Natural killer cell (primary cell): ENCODE measurements at regions not wholly inside any gene's neighbourhood (a gene's known extent, or its start where the extent isn't known, plus 50 kb on each side); places are given as distances from the start of the nearest gene placed in this dataset.

Experiments used
- ATAC-seq, 3 donors: fragments of 150-1000 bp in 2 of 3; fragments of 200-7000 bp in 1 of 3; cut with Tn5 transposase; 1 replicate in 1 of 3; 2 replicates in 2 of 3; pipeline ENCODE4 v1.10.0; 2021; ENCODE audit warnings: mild to moderate bottlenecking in 2 of 3, moderate library complexity in 2 of 3
- DNase-seq, 2 donors: peaks; one replicate each; pipeline versions ENCODE4 v3.0.0 to v3.0.0-alpha.2; 2013 to 2021; ENCODE audit warnings: mixed read lengths in 1 of 2
- H3K27ac ChIP-seq: one replicate; pipeline ENCODE4 v1.5.1; 2013; ENCODE audit warnings: mild to moderate bottlenecking, low read length
- H3K27me3 ChIP-seq: one replicate; pipeline ENCODE4 v1.6.1; 2013; ENCODE audit warnings: low read length; ENCODE audit not compliant: control insufficient read depth, insufficient read depth
- H3K36me3 ChIP-seq: one replicate; pipeline ENCODE4 v1.6.1; 2013; ENCODE audit warnings: low read length; ENCODE audit not compliant: control insufficient read depth, insufficient read depth
- H3K4me1 ChIP-seq: one replicate; pipeline ENCODE4 v1.6.1; 2013; ENCODE audit warnings: low read length; ENCODE audit not compliant: control insufficient read depth, insufficient read depth
- H3K4me3 ChIP-seq: one replicate; pipeline ENCODE4 v1.5.1; 2013; ENCODE audit warnings: low read length
- H3K9me3 ChIP-seq: one replicate; pipeline ENCODE4 v1.6.1; 2013; ENCODE audit warnings: low read length; ENCODE audit not compliant: control insufficient read depth, insufficient read depth
- H3K27ac Mint-ChIP-seq, 2 donors: one replicate each; pipeline ENCODE4 v1.8.0; 2022; ENCODE audit warnings: mild to moderate bottlenecking in 2 of 2, mixed read lengths in 2 of 2, moderate library complexity in 1 of 2
- H3K27me3 Mint-ChIP-seq, 2 donors: one replicate each; pipeline ENCODE4 v1.8.0; 2022; ENCODE audit warnings: low read depth in 2 of 2, mixed read lengths in 2 of 2
- H3K36me3 Mint-ChIP-seq: one replicate; pipeline ENCODE4 v1.8.0; 2022; ENCODE audit warnings: mixed read lengths
- H3K4me1 Mint-ChIP-seq, 2 donors: one replicate each; pipeline ENCODE4 v1.8.0; 2022; ENCODE audit warnings: mixed read lengths in 2 of 2
- H3K4me3 Mint-ChIP-seq: one replicate; pipeline ENCODE4 v1.8.0; 2022; ENCODE audit warnings: mild to moderate bottlenecking, moderate library complexity, mixed read lengths
- H3K9me3 Mint-ChIP-seq, 2 donors: one replicate each; pipeline ENCODE4 v1.8.0; 2022; ENCODE audit warnings: mixed read lengths in 2 of 2
- CTCF ChIP-seq: fragments of 200-600 bp; IDR thresholded peaks from one replicate; pipeline ENCODE4 v1.8.0; 2022; ENCODE audit warnings: antibody characterized with exemption
- WGBS: methylation state at CpG from one replicate; pipeline ENCODE4 v1.1.7; 2013; ENCODE audit warnings: missing lambda C conversion rate; ENCODE audit not compliant: insufficient coverage; 5-methylcytosine and 5-hydroxymethylcytosine counted together
- intact Hi-C: fragments of 100-400 bp; cut with micrococcal nuclease; formaldehyde crosslinking; loops from one replicate; pipeline ENCODE4 v1.14.2; 2022

- Mint-ChIP-seq H3K27ac (no peak overlapping the region), H3K4me1 (no peaks in the 10 kb centered on the region), H3K9me3 (no peaks in the 10 kb centered on the region), H3K36me3 (no peaks in the 10 kb centered on the region), H3K27me3 (peaks cover 43 to 56% of the 10 kb centered on the region in 2 donors), H3K4me3 (no peak overlapping the region)
- H3K27me3 ChIP-seq: peaks cover 14% of the 10 kb centered on the region
- H3K4me3 ChIP-seq: no peak overlapping the region
- H3K4me1 ChIP-seq: no peaks in the 10 kb centered on the region
- ATAC-seq (no peak), DNase-seq (no peak)
- 42% methylated on average over 4 of the region's 8 CpGs for WGBS
- H3K27ac ChIP-seq: no peak overlapping the region
- no peak for TF ChIP-seq CTCF
- no peaks in the 10 kb centered on the region for H3K36me3 ChIP-seq
- intact Hi-C loops: no loop called here
- no peaks in the 10 kb centered on the region for H3K9me3 ChIP-seq
These were observed 158.1 kb downstream of the TBXT start for GRCh38 chr6:166009385-166010031.

- intact Hi-C loops: no loop called here
- Histone ChIP-seq H3K27ac (no peak overlapping the region), H3K4me1 (no peaks in the 10 kb centered on the region), H3K27me3 (peaks cover 14% of the 10 kb centered on the region), H3K36me3 (no peaks in the 10 kb centered on the region), H3K4me3 (no peak overlapping the region), H3K9me3 (no peaks in the 10 kb centered on the region)
- H3K27ac Mint-ChIP-seq: no peak overlapping the region
- H3K4me3 Mint-ChIP-seq: no peak overlapping the region
- 7% methylated on average over 67 of the region's 68 CpGs for WGBS
- ATAC-seq: no peak
- no peak for TF ChIP-seq CTCF
- DNase-seq: no peak
- H3K27me3 Mint-ChIP-seq: peaks cover 49 to 59% of the 10 kb centered on the region in 2 donors
- H3K9me3 Mint-ChIP-seq: no peaks in the 10 kb centered on the region
- H3K4me1 Mint-ChIP-seq: no peaks in the 10 kb centered on the region
- no peaks in the 10 kb centered on the region for H3K36me3 Mint-ChIP-seq
These were observed 158.9 kb downstream of the TBXT start for GRCh38 chr6:166008441-166009369.

GRCh38 chr6:166007349-166008263 lies 160.0 kb downstream of the TBXT start:
- WGBS: 10% methylated on average over 11 of the region's 18 CpGs

More at GRCh38 chr6:166007349-166008263, 160.0 kb downstream of the TBXT start:
- DNase-seq (no peak), ATAC-seq (no peak)
- Histone ChIP-seq H3K4me1 (no peaks in the 10 kb centered on the region), H3K27ac (no peak overlapping the region), H3K27me3 (peaks cover 14% of the 10 kb centered on the region), H3K9me3 (no peaks in the 10 kb centered on the region), H3K36me3 (no peaks in the 10 kb centered on the region), H3K4me3 (no peak overlapping the region)
- no peak for TF ChIP-seq CTCF
- Mint-ChIP-seq H3K27ac (no peak overlapping the region), H3K9me3 (no peaks in the 10 kb centered on the region), H3K4me3 (no peak overlapping the region), H3K36me3 (no peaks in the 10 kb centered on the region), H3K4me1 (no peaks in the 10 kb centered on the region), H3K27me3 (peaks cover 54 to 69% of the 10 kb centered on the region in 2 donors)
- intact Hi-C loops: no loop called here
